ENCODE measurements at regions not wholly inside any gene's neighbourhood (a gene's known extent, or its start where the extent isn't known, plus 50 kb on each side); places are given as distances from the start of the nearest gene placed in this dataset.

DNA sequence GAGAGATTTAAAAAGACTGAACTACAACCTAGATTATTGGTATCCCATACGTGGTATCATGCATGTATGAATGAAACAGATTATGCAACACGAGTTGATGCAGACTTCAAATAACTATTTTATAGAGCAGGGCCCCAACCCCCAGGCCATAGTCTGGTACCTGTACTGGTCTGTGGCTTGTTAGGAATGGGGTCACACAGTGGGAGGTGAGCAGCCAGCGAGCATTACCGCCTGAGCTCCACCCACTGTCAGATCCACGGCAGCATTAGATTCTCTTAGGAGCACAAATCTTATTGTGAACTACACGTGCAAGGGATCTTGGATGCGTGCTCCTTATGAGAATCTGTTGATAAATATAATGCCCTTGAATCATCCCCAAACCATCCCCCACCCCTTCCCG is 320.2 kb downstream of the TBC1D4 start:
- no peaks in the 10 kb centered on the region for H3K9me1 ChIP-seq (ENCODE audit: control insufficient read depth, insufficient read depth, low read length)
- in situ Hi-C loops (cut with MboI), result no loop called here
- no peaks in the 10 kb centered on the region for H3K27me3 ChIP-seq (ENCODE audit: control insufficient read depth in 2 of 2, insufficient read depth in 2 of 2, low read length in 2 of 2)
- 0% methylated on average over 6 of the region's 8 CpGs for WGBS (ENCODE audit: insufficient coverage, low coverage, missing lambda C conversion rate)
- no peak for ATAC-seq
- no peak for FAIRE-seq
- no peak for DNase-seq (ENCODE audit: extremely low read depth in 1 of 4, low spot score in 3 of 4)
- no peak overlapping the region for H2AFZ ChIP-seq (ENCODE audit: low read depth, low read length)
- POLR2A ChIA-PET, result no interaction called here
- H3K27ac ChIP-seq (ENCODE audit: extremely low read depth, low read depth, low read length), result no peak overlapping the region
- H3K9ac ChIP-seq (ENCODE audit: insufficient read depth in 1 of 2, low read depth in 2 of 2, low read length in 2 of 2), result no peak overlapping the region
- H3K4me2 ChIP-seq (ENCODE audit: insufficient read depth, low read length), result no peak overlapping the region
- CTCF ChIA-PET (ENCODE audit: low intra/inter-chr PET ratio), result no interaction called here
- H3K4me3 ChIP-seq, result no peak overlapping the region
- H4K20me1 ChIP-seq (replicated peaks; ENCODE audit: control insufficient read depth, insufficient read depth, low read length), result no peaks in the 10 kb centered on the region
- H3K9me3 ChIP-seq (replicated peaks; ENCODE audit: control insufficient read depth, insufficient read depth, low read depth, low read length), result no peaks in the 10 kb centered on the region
- intact Hi-C loops (cut with micrococcal nuclease), result no loop called here
- BruUV-seq (replicated peaks), result no TSS peak
- no peaks in the 10 kb centered on the region for H3K36me3 ChIP-seq (ENCODE audit: control insufficient read depth, insufficient read depth, low read length)
- no peaks in the 10 kb centered on the region for H3K4me1 ChIP-seq (replicated peaks in 1 of 2; ENCODE audit: control insufficient read depth in 2 of 2, insufficient read depth in 2 of 2, low read length in 2 of 2)
- no peaks in the 10 kb centered on the region for H3K79me2 ChIP-seq (ENCODE audit: control insufficient read depth, insufficient read depth, low read length)
- TF ChIP-seq, protein P1, sequence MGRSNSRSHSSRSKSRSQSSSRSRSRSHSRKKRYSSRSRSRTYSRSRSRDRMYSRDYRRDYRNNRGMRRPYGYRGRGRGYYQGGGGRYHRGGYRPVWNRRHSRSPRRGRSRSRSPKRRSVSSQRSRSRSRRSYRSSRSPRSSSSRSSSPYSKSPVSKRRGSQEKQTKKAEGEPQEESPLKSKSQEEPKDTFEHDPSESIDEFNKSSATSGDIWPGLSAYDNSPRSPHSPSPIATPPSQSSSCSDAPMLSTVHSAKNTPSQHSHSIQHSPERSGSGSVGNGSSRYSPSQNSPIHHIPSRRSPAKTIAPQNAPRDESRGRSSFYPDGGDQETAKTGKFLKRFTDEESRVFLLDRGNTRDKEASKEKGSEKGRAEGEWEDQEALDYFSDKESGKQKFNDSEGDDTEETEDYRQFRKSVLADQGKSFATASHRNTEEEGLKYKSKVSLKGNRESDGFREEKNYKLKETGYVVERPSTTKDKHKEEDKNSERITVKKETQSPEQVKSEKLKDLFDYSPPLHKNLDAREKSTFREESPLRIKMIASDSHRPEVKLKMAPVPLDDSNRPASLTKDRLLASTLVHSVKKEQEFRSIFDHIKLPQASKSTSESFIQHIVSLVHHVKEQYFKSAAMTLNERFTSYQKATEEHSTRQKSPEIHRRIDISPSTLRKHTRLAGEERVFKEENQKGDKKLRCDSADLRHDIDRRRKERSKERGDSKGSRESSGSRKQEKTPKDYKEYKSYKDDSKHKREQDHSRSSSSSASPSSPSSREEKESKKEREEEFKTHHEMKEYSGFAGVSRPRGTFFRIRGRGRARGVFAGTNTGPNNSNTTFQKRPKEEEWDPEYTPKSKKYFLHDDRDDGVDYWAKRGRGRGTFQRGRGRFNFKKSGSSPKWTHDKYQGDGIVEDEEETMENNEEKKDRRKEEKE (IDR thresholded peaks at IDR 0.05; ENCODE audit: borderline replicate concordance in 1 of 2, control insufficient read depth in 1 of 2, low read depth in 2 of 2, low read length in 1 of 2), result no peak
- TF ChIP-seq YBX1 (IDR thresholded peaks at IDR 0.05), result no peak
- TF ChIP-seq, protein P2, sequence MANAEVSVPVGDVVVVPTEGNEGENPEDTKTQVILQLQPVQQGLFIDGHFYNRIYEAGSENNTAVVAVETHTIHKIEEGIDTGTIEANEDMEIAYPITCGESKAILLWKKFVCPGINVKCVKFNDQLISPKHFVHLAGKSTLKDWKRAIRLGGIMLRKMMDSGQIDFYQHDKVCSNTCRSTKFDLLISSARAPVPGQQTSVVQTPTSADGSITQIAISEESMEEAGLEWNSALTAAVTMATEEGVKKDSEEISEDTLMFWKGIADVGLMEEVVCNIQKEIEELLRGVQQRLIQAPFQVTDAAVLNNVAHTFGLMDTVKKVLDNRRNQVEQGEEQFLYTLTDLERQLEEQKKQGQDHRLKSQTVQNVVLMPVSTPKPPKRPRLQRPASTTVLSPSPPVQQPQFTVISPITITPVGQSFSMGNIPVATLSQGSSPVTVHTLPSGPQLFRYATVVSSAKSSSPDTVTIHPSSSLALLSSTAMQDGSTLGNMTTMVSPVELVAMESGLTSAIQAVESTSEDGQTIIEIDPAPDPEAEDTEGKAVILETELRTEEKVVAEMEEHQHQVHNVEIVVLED (CRISPR knock-in tag; IDR thresholded peaks at IDR 0.05), result no peak
- TF ChIP-seq, protein P3, sequence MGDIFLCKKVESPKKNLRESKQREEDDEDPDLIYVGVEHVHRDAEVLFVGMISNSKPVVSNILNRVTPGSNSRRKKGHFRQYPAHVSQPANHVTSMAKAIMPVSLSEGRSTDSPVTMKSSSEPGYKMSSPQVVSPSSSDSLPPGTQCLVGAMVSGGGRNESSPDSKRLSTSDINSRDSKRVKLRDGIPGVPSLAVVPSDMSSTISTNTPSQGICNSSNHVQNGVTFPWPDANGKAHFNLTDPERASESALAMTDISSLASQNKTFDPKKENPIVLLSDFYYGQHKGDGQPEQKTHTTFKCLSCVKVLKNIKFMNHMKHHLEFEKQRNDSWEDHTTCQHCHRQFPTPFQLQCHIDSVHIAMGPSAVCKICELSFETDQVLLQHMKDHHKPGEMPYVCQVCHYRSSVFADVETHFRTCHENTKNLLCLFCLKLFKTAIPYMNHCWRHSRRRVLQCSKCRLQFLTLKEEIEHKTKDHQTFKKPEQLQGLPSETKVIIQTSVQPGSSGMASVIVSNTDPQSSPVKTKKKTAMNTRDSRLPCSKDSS (IDR thresholded peaks at IDR 0.05; ENCODE audit: low read depth, partially characterized antibody), result no peak
- no peak for TF ChIP-seq NR2C1 (IDR thresholded peaks at IDR 0.05)
- TF ChIP-seq NR2C1 (tag; IDR thresholded peaks at IDR 0.05), result no peak
- TF ChIP-seq ATF1 (CRISPR knock-in tag; IDR thresholded peaks at IDR 0.05), result no peak
- TF ChIP-seq ATF1 (tag; IDR thresholded peaks at IDR 0.05), result no peak
- TF ChIP-seq, protein P4, sequence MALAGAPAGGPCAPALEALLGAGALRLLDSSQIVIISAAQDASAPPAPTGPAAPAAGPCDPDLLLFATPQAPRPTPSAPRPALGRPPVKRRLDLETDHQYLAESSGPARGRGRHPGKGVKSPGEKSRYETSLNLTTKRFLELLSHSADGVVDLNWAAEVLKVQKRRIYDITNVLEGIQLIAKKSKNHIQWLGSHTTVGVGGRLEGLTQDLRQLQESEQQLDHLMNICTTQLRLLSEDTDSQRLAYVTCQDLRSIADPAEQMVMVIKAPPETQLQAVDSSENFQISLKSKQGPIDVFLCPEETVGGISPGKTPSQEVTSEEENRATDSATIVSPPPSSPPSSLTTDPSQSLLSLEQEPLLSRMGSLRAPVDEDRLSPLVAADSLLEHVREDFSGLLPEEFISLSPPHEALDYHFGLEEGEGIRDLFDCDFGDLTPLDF (CRISPR knock-in tag; IDR thresholded peaks at IDR 0.05), result no peak
- TF ChIP-seq MTA3 (IDR thresholded peaks at IDR 0.05; ENCODE audit: borderline replicate concordance), result no peak
- TF ChIP-seq TGIF2 (CRISPR knock-in tag; IDR thresholded peaks at IDR 0.05), result no peak
- TF ChIP-seq EP300 (IDR thresholded peaks at IDR 0.05; ENCODE audit: low read length), result no peak
- TF ChIP-seq, protein P5, sequence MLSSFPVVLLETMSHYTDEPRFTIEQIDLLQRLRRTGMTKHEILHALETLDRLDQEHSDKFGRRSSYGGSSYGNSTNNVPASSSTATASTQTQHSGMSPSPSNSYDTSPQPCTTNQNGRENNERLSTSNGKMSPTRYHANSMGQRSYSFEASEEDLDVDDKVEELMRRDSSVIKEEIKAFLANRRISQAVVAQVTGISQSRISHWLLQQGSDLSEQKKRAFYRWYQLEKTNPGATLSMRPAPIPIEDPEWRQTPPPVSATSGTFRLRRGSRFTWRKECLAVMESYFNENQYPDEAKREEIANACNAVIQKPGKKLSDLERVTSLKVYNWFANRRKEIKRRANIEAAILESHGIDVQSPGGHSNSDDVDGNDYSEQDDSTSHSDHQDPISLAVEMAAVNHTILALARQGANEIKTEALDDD (IDR thresholded peaks at IDR 0.05), result no peak
- no peak for TF ChIP-seq ZNF57 (CRISPR knock-in tag; IDR thresholded peaks at IDR 0.05)

Measured in K562 (cell line).